PC-3 (cell line): ENCODE measurements at regions not wholly inside any gene's neighbourhood (a gene's known extent, or its start where the extent isn't known, plus 50 kb on each side); places are given as distances from the start of the nearest gene placed in this dataset.

Experiments used
- EZH2 ChIP-seq: fragments of 300-600 bp; sonication (generic); IDR thresholded peaks from one replicate; pipeline ENCODE4 v1.6.1; 2017; ENCODE audit warnings: antibody characterized with exemption, mild to moderate bottlenecking, low read length; ENCODE audit not compliant: unreplicated experiment
- EZH2phosphoT487 ChIP-seq: fragments of 300-600 bp; sonication (generic); IDR thresholded peaks from 2 replicates; pipeline ENCODE4 v1.6.1; 2018; ENCODE audit warnings: mild to moderate bottlenecking, antibody characterized with exemption, low read length, borderline replicate concordance
- TF ChIP-seq, protein P1 (sequence below): fragments of 300-600 bp; sonication (generic); conservative IDR thresholded peaks from 2 replicates; pipeline ENCODE4 v1.5.1; 2017; ENCODE audit warnings: antibody characterized with exemption, low read depth, mild to moderate bottlenecking, low read length

DNA sequence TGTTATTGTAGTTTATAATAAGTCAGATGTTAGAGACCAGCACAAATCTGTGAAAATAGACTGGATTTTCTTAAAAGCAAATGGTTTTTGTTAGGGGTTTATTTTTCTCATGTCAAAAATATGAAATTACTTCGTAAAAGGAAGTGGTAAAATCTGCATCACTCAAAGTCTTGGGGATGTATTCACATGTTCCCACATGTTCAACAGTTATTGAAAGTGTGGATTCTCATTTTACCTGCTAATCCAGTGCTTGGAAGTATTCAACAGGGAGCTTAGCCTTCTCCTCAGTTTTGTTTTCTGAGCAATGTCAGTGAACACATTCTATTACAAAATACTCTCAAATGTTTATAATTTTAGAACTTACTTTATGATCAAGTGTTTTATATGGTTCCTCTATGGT is 352.0 kb downstream of the SOX2 start:
- TF ChIP-seq EZH2 (no peak), EZH2phosphoT487 (no peak)
- TF ChIP-seq, protein P1, sequence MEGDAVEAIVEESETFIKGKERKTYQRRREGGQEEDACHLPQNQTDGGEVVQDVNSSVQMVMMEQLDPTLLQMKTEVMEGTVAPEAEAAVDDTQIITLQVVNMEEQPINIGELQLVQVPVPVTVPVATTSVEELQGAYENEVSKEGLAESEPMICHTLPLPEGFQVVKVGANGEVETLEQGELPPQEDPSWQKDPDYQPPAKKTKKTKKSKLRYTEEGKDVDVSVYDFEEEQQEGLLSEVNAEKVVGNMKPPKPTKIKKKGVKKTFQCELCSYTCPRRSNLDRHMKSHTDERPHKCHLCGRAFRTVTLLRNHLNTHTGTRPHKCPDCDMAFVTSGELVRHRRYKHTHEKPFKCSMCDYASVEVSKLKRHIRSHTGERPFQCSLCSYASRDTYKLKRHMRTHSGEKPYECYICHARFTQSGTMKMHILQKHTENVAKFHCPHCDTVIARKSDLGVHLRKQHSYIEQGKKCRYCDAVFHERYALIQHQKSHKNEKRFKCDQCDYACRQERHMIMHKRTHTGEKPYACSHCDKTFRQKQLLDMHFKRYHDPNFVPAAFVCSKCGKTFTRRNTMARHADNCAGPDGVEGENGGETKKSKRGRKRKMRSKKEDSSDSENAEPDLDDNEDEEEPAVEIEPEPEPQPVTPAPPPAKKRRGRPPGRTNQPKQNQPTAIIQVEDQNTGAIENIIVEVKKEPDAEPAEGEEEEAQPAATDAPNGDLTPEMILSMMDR, result no peak
